GM13976 (cell line): ENCODE measurements at regions not wholly inside any gene's neighbourhood (a gene's known extent, or its start where the extent isn't known, plus 50 kb on each side); places are given as distances from the start of the nearest gene placed in this dataset.

Experiments
- DNase-seq: peaks from one replicate; pipeline ENCODE4 v3.0.0; 2012; ENCODE audit warnings: low spot score
- in situ Hi-C: fragments of 300-500 bp; cut with MboI; formaldehyde crosslinking; loops from one replicate; pipeline ENCODE4 v1.12.0; 2022; ENCODE audit warnings: low sequenced_read_pairs, mixed read lengths, inconsistent platforms; ENCODE audit not compliant: unreplicated experiment
- TF ChIP-seq, protein P1 (sequence below): IDR thresholded peaks from 2 replicates; pipeline ENCODE4 v1.5.1; 2012; ENCODE audit warnings: borderline replicate concordance, mild to moderate bottlenecking; ENCODE audit not compliant: insufficient read depth; ENCODE audit errors: extremely low read depth, missing control alignments, control extremely low read depth

DNA sequence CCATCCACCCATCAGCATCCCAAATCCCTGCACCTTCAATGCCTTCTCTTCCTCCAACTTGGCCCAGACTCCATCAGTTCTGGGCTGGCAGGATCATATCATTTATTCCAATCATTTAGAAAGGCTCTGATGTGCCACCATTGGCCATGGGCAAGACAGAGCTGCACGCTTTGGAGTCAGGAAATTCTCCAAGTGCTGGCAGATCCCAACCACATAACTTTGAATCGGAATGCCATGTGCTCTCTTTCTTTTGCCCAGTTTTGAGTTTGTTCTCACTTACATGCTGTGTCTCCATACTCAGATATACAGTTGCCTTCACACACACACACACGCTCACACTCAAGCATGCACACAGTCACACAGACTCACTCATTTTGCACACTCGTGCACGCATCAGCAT is 85.7 kb upstream of the GHITM start:
- TF ChIP-seq, protein P1, sequence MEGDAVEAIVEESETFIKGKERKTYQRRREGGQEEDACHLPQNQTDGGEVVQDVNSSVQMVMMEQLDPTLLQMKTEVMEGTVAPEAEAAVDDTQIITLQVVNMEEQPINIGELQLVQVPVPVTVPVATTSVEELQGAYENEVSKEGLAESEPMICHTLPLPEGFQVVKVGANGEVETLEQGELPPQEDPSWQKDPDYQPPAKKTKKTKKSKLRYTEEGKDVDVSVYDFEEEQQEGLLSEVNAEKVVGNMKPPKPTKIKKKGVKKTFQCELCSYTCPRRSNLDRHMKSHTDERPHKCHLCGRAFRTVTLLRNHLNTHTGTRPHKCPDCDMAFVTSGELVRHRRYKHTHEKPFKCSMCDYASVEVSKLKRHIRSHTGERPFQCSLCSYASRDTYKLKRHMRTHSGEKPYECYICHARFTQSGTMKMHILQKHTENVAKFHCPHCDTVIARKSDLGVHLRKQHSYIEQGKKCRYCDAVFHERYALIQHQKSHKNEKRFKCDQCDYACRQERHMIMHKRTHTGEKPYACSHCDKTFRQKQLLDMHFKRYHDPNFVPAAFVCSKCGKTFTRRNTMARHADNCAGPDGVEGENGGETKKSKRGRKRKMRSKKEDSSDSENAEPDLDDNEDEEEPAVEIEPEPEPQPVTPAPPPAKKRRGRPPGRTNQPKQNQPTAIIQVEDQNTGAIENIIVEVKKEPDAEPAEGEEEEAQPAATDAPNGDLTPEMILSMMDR: no peak
- no peak for DNase-seq
- in situ Hi-C loops: no loop called here

DNA sequence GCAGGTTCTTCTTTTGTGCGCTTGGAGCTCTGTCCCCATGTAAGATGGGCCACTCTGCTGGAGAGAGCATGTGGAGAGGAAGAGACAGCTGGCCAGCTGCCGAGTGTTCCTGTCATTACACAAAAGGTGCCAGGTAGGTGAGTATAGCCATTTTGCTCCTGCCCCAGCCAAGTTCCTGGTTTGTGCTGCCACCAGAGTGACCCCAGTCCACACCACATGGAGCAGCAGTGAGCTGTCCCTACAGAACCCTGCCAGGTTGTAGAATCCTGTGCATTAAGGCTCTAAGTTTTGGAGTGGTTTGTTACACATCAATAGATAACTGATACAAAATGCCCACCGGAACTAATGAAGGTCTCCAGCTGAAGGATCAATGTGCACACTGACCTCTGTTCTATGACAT is 84.6 kb upstream of the GHITM start:
- DNase-seq: no peak
- in situ Hi-C loops: no loop called here

DNA sequence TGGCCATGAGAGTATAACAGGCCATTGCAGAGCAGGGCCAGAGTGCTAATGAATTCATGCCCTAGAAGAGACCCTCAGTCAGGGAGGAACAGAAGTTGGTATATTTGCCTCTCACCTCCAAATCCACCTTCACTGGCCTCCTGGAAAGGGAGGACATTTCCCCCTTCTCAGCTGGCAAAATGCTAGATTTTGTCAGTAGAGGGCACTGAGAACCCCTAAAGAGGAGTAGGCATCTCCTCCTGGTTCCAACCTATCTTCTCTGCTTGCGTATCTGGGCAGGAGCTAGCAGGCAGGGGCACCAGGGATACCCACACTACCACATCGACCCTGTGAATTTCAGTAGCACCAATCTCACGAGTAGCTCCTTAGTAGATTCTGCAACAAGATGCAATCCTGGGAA is 79.8 kb upstream of the GHITM start:
- no peak for DNase-seq
- TF ChIP-seq, protein P1: no peak
- in situ Hi-C loops: no loop called here

More for the DNA sequence above, 84.6 kb upstream of the GHITM start:
- TF ChIP-seq, protein P1: no peak

DNA sequence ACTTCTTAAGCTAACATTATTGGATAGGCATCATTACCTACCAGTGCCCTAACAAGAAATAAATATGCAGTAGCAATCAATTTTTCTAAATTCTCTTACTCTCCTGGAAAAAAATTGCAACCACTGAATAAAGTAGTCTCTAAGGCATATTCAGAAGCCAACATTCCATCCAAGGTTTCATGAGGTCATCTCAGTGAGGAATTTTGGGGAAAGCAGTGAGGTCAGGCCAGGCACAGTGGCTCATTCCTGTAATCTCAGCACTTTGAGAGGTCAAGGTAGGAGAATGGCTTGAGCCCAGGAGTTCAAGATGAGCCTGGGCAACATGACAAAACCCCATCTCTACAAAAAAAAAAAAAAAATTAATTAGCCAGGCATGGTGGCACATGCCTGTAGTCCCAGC is 75.9 kb upstream of the GHITM start:
- TF ChIP-seq, protein P1: no peak
- in situ Hi-C loops: no loop called here
- no peak for DNase-seq

DNA sequence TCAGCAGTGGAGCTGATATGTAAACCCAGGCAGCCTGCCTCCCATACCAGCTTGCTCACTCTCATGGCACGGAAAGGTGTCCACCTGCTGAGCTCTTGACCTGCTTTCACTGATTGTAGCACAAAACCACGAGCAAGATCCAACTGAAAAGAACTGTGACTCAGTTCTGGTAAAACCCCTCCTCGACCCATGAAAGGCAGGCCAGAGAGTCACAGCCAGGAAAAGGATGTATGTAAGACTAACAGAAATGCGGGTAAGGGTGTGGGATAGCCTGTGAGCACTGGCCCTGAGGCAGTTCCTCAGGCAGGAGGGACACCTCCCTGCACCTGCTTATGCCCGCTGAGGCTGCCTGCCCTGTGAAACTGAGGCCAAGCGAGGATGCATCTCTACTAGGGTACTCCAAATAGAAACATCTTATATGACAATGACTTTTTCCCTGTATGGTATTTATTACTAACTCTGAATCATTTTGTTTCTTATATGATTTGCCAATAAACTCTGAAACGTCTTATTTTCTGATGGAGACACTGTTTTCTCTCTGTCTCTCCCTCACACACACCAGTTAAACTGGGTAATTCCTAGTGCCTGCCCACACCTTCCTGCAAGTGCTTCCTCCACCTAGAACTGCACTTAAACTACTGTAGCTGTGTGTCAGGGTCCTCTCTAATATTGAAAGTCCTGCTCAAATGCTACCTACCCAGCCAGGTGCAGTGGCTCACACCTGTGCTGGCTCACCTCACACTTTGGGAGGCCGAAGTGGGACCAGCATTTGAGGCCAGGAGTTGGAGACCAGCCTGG is 73.3 kb upstream of the GHITM start:
- TF ChIP-seq, protein P1: no peak
- no peak for DNase-seq
- in situ Hi-C loops: no loop called here

DNA sequence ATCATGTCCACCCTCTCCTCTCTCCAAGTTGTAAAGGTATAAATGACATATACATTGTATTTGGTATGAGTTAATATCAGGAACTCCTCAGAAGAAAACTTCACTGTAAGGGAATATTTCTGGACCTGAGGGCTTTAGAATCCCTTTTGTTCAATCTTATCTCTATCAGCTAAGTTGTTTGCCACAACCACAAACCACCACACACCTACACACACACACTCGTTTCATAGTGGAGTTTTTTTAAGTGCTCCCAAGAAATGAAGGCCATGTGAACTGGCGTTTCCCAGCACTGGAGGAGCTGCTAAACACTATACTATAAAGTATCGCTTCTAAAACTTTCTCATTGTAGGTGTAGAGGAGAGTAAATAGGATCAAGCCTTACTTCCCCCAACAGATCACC is 64.8 kb upstream of the GHITM start:
- in situ Hi-C loops: no loop called here
- DNase-seq: no peak
- TF ChIP-seq, protein P1: no peak
